Mucosa of descending colon (tissue), 3 donors: ENCODE measurements at regions not wholly inside any gene's neighbourhood (a gene's known extent, or its start where the extent isn't known, plus 50 kb on each side); places are given as distances from the start of the nearest gene placed in this dataset.

ENCODE experiments used
- ATAC-seq: fragments of 200-7000 bp; cut with Tn5 transposase; one replicate; pipeline ENCODE4 v1.9.1; 2020; ENCODE audit warnings: mild to moderate bottlenecking, moderate library complexity
- DNase-seq, 3 donors: peaks; one replicate each; pipeline ENCODE4 v3.0.0-alpha.2; 2020
- H3K36me3 ChIP-seq: fragments of 200-600 bp; one replicate; pipeline ENCODE4 v1.8.0; 2021; ENCODE audit warnings: low read depth, mild to moderate bottlenecking
- H3K4me1 ChIP-seq: fragments of 200-600 bp; one replicate; pipeline ENCODE4 v1.8.0; 2021; ENCODE audit warnings: low read depth, mild to moderate bottlenecking
- H3K4me3 ChIP-seq: fragments of 200-600 bp; one replicate; pipeline ENCODE4 v1.8.0; 2021; ENCODE audit warnings: mild to moderate bottlenecking
- H3K9me3 ChIP-seq: fragments of 200-600 bp; one replicate; pipeline ENCODE4 v1.8.0; 2021; ENCODE audit warnings: mild to moderate bottlenecking
- intact Hi-C, 2 donors: fragments of 100-400 bp; cut with DNase I in 1 of 2; cut with micrococcal nuclease in 1 of 2; formaldehyde crosslinking; loops; one replicate each; pipeline versions ENCODE4 v1.11.0 to v1.11.1; 2022; cut with DNase I, micrococcal nuclease
- TF ChIP-seq, protein P1 (sequence below): fragments of 200-600 bp; IDR thresholded peaks from one replicate; pipeline ENCODE4 v1.8.0; 2022; ENCODE audit warnings: antibody characterized with exemption, mild to moderate bottlenecking
- donor health status: DM: no; HTN: no; CAD: no; lungs with moderate emphysema.
- donor health status: DM: no; HTN: no; CAD: no.
- donor health status: DM: no; HTN: yes; CAD: no.

DNA sequence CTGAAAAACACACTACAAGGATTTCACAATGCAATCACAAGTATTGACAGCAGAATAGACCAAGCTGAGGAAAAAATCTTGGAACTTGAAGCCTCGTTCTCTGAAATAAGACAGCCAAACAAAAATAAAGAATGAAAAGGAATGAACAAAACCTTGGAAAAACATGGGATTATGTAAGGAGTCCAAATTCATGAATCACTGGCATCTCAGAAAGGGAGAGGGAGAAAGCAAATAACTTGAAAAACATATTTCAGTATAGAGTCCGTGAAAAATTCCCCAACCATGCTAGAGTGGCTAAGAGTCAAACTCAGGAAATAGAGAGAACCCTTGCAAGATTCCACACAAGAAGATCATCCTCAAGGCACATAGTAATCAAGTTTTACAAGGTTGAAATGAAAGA is 178.5 kb upstream of the CTSO start:
- H3K4me1 ChIP-seq: no peaks in the 10 kb centered on the region

DNA sequence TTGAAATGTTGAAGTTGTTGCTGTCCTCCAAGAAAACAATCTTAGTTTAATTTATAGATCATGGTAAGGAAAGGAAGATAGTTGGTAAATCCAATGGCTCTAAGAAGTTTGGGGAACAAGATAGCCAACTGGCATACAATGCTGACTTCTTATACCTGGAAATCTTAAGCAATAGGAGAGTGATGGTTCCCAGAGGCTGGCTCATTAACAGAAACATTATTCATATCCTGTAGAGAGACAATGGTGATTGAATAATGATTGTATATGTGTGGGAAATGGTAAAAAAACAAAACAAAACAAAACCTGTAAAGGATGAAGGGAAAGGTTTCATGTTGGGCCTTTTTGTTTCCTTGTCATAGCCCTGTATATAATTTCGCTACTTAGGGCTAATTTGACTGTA is 174.9 kb upstream of the CTSO start:
- TF ChIP-seq, protein P1, sequence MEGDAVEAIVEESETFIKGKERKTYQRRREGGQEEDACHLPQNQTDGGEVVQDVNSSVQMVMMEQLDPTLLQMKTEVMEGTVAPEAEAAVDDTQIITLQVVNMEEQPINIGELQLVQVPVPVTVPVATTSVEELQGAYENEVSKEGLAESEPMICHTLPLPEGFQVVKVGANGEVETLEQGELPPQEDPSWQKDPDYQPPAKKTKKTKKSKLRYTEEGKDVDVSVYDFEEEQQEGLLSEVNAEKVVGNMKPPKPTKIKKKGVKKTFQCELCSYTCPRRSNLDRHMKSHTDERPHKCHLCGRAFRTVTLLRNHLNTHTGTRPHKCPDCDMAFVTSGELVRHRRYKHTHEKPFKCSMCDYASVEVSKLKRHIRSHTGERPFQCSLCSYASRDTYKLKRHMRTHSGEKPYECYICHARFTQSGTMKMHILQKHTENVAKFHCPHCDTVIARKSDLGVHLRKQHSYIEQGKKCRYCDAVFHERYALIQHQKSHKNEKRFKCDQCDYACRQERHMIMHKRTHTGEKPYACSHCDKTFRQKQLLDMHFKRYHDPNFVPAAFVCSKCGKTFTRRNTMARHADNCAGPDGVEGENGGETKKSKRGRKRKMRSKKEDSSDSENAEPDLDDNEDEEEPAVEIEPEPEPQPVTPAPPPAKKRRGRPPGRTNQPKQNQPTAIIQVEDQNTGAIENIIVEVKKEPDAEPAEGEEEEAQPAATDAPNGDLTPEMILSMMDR: no peak
- no peaks in the 10 kb centered on the region for H3K36me3 ChIP-seq
- ATAC-seq (no peak), DNase-seq (no peak)
- no peaks in the 10 kb centered on the region for H3K4me1 ChIP-seq
- no peaks in the 10 kb centered on the region for H3K9me3 ChIP-seq
- no peak overlapping the region for H3K4me3 ChIP-seq
- intact Hi-C loops: no loop called here

More for the DNA sequence above, 178.5 kb upstream of the CTSO start:
- DNase-seq (no peak), ATAC-seq (no peak)
- Histone ChIP-seq H3K4me3 (no peak overlapping the region), H3K36me3 (no peaks in the 10 kb centered on the region), H3K9me3 (no peaks in the 10 kb centered on the region)
- intact Hi-C loops: no loop called here
- TF ChIP-seq, protein P1: no peak

GRCh38 chr4:156118507-156119220 is 165.0 kb upstream of the CTSO start:
- no peak for ATAC-seq
- no peak overlapping the region for H3K4me3 ChIP-seq
- no peaks in the 10 kb centered on the region for H3K36me3 ChIP-seq
- H3K4me1 ChIP-seq: no peaks in the 10 kb centered on the region
- H3K9me3 ChIP-seq: no peaks in the 10 kb centered on the region
- no peak for DNase-seq
- intact Hi-C loops: no loop called here
- TF ChIP-seq, protein P1: no peak

- DNase-seq (no peak), ATAC-seq (no peak)
- Histone ChIP-seq H3K9me3 (no peaks in the 10 kb centered on the region), H3K4me3 (no peak overlapping the region), H3K4me1 (no peaks in the 10 kb centered on the region), H3K36me3 (no peaks in the 10 kb centered on the region)
- TF ChIP-seq, protein P1: no peak
- intact Hi-C loops: no loop called here
Measured at GRCh38 chr4:156117743-156118142, 164.1 kb upstream of the CTSO start.

DNA sequence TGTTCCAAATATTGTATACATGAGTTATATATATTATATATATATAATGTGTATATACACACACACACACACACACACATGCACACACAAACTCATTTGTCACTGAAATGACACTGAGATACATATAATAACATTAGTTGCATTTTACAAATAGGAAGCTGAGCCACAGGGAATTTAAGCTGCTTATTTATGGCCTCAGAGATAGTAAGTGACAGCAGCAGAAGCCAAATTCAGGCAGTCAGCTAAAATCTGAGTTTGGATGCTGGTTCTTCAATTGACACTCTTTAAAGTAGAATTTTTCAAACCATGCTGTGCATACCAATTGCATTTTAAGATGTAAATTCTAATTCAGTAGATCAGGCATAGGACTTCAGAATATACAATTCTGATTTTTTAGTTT is 163.3 kb upstream of the CTSO start:
- DNase-seq (no peak), ATAC-seq (no peak)
- Histone ChIP-seq H3K4me1 (no peaks in the 10 kb centered on the region), H3K36me3 (no peaks in the 10 kb centered on the region), H3K4me3 (no peak overlapping the region), H3K9me3 (no peaks in the 10 kb centered on the region)
- intact Hi-C loops: no loop called here
- TF ChIP-seq, protein P1: no peak
